Inferior parietal cortex (tissue), 1 donor: ENCODE measurements at regions not wholly inside any gene's neighbourhood (a gene's known extent, or its start where the extent isn't known, plus 50 kb on each side); places are given as distances from the start of the nearest gene placed in this dataset.
"Not testable (repeated sequence)": the region's sequence is repeated elsewhere in the genome, so short reads cannot be mapped to it uniquely, and the experiment has no call there.

Source experiments
- DNase-seq: peaks from one replicate; pipeline ENCODE4 v3.0.0-alpha.2; 2016; ENCODE audit errors: extremely low spot score

DNA sequence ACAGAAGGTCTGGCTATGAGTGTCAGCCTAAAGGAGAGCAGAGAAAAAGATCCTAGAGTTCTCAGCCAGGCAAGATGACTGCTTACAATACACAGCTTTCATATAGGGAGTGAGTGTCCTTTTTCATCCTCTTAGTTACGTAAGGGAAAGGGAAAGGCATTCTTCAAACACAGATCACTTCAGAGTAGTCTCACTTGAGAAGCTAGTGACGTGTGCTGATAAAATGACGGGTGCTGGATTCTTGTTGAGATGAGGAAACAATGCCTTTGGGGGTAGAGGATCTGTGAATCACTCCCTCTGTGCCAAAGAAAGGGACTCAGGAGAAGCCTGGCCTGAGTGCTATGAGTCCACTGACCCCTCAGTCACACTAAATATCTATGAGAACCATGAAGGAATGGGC lies 117.3 kb downstream of the QRSL1 start:
- DNase-seq, result no peak

DNA sequence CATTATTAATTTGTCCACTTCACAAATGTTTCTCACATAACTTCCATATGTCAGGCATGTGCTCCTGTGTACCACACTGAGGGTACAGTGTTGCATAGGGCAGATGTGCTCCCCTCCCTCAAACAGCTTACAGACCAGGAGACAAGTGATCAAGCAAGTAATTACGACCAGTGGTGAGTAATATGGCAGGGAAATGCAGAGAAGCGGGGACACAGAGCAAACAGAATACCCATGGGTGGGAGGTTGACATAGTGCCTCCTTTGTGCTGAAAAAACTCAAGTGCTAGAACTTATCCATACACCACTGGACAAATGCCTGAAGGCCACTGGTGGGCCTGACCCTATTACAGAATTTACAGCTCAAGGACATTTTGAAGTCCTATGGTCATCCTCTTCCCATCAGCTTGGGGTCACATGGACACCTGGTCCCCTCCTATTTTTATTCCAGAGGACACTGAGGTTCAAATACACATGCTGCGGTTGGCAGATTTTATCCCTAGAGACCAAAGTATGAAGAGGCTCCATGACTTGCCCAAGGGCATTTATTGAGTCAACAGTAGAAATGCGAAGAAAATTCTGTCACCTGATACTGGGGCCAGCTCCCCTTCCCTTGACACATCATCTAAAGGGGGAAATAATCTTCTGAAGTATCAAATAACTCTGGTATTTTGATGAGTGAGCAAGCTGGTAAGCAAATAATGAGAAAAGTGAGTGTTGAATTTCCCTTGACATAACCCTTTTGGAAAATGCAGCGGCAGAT lies 116.6 kb downstream of the QRSL1 start:
- no peak for DNase-seq

- DNase-seq, result no peak
Observed at GRCh38 chr6:106745197-106745770, 115.9 kb downstream of the QRSL1 start.

DNA sequence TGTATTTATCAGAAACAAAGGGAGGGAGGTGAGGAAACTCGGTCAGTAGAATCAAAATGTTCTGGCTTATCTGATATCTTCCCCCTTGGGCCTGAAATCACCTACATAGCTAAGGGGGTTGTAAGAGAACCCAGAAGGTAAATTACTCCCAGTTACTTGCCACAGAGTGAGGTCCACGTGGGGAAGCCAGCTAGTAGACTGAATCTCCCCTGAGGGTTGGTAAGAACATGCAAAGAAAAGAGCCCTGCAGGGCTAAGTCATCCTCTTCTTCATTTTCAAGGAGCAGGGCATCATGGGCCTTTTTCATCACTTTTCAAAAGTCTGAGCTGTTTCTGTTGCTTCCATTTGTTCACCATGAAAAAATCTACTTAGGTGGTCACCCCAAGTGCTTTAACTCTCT lies 115.4 kb downstream of the QRSL1 start:
- DNase-seq, result no peak

GRCh38 chr6:106744029-106744428 lies 114.7 kb downstream of the QRSL1 start:
- not testable (repeated sequence) for DNase-seq

DNA sequence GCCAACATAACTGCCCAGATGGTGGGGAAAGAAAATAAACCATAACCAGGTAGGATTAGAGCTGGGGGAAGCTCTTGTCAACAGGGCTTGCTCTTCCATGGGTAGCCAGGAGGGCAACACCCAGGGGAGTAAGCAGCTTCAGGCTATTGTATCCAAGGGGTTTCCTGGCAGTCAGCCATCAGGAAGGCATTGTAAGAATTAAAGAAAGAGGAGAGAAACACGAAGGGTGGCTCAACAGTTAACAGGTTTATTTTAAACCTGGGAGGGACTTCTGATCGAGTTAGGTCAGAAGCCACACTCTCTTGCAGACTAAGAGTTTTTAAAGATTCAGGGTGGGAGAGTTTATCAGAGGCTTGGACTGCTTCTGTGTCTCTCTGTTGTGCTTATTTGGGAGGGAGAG lies 114.2 kb downstream of the QRSL1 start:
- no peak for DNase-seq

GRCh38 chr6:106740287-106740686 lies 110.9 kb downstream of the QRSL1 start:
- DNase-seq, result no peak

DNA sequence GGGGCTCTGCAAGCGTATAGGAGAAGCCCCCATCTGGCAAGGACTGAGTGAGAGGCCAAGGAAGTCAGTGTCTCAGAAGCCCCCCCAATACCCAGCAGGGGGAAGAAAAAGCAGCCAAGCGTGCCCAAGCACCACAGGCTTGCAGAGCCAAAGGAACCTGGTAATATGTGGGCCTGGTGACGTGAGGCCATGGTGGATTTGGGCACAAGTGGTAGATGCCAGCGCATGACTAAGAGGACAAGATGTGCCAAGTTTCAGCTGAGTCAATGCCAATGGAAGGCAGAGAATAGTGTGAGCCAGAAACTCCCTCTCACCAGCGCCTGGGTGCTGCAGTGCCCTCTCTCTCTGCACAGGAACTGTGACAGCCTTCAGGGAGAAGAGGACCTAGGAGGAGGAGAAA lies 110.0 kb downstream of the QRSL1 start:
- peak; percentile 74 for DNase-seq

DNA sequence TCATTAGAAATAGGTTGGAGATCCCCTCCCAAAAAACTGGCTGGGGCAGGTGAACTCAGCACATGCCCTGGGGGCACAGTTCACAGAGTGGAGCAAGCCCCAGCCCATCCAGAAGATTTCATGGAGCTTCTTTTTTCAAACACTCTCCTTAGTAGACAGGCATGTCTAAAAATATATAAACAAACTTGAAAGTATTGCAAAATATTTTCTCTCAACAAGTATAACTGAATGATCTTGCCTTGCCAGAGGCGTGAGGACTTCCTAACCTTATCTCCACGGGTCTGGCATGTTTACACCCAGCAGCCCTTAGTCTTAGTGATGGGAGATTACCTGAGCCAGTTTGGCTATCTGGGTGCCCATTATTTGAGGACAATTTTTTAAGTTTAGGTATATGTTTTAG lies 107.1 kb downstream of the QRSL1 start:
- no peak for DNase-seq

GRCh38 chr6:106735828-106736227 lies 106.5 kb downstream of the QRSL1 start:
- no peak for DNase-seq

GRCh38 chr6:106735136-106735633 lies 105.8 kb downstream of the QRSL1 start:
- DNase-seq, result no peak

- no peak for DNase-seq
Observed at GRCh38 chr6:106733386-106733785, 104.0 kb downstream of the QRSL1 start.

DNA sequence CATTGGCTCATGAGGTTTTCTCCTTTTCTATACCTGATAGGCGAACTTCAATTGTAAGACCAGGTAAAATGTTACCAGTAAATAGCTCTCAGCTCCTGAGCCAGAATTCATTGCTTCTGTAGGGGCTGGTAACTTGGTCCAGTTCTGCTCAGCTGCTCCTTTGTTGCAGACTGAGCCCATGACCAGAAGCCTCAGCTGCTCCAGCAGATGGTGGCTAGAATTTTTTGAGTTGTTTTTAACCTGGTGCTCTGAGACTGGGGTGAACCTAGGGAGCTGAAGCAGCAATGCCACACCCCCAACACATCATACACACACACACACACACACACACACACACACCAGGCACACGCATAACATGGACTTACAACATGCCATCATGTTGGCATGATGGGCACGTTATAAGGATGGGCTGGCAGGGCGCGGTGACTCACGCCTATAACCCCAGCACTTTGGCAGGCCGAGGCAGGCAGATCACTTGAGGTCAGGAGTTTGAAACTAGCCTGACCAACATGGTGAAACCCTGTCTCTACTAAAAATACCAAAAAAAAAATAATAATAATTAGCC lies 103.1 kb downstream of the QRSL1 start:
- DNase-seq, result no peak

GRCh38 chr6:106731843-106732160 lies 102.4 kb downstream of the QRSL1 start:
- no peak for DNase-seq

GRCh38 chr6:106731144-106731842 lies 101.9 kb downstream of the QRSL1 start:
- no peak for DNase-seq

DNA sequence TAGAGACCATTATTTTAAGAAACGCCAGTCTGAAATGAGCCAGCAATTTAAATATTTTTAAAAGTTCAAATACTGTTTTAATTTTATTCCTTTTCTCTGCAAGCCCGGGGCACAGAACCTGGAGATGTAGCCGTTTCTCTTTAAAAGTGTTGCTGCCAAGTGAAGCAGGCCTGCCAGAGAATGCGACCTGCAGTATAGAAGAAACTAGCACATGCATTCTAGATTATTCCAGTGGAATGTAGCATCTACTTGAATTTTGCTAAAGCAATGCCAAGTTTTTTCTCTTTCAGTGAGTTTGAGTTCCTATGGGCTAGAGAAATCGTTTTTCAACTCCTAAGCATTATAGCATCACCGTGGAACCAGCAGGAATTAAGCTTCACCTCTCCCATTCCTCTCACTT lies 101.3 kb downstream of the QRSL1 start:
- no peak for DNase-seq

DNA sequence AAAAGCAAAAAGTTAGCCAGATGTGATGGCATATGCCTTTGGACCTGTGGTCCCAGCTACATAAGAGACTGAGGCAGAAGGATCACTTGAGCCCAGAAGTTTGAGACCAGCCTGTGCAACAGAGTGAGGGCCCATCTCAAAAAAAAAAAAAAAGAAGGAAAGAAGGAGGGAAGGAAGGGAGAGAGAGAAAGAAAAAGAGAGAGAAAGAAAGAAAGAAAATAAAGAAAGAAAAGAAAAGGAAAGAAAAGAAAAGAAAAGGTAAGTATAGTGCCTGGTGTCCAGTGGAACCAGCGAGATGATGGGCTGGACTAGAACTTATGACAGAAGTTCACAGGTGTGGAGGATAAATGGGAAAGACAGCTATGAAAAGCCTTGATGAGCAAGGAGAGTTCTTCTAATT lies 100.9 kb downstream of the QRSL1 start:
- DNase-seq, result no peak

DNA sequence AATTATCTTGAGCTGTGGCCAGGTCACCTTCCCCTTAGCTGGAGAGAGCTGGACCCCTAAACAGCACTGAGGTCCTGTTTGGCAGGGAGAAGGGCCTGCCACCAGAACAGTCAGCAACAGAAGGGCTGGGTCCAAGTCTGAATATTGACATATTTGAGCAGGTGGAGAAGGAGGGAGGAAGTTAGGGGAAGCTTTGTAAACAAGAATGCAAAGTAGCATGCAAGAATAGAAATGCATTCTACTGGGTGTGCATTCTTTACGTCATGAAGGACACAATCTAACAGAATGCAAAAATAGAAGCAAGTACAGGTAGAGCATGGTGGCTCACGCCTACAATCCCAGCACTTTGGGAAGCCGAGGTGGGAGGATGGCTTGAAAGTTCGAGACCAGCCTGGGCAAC lies 100.5 kb downstream of the QRSL1 start:
- DNase-seq, result no peak

GRCh38 chr6:106728296-106728870 lies 99.0 kb downstream of the QRSL1 start:
- no peak for DNase-seq

GRCh38 chr6:106727480-106728149 lies 98.2 kb downstream of the QRSL1 start:
- no peak for DNase-seq

DNA sequence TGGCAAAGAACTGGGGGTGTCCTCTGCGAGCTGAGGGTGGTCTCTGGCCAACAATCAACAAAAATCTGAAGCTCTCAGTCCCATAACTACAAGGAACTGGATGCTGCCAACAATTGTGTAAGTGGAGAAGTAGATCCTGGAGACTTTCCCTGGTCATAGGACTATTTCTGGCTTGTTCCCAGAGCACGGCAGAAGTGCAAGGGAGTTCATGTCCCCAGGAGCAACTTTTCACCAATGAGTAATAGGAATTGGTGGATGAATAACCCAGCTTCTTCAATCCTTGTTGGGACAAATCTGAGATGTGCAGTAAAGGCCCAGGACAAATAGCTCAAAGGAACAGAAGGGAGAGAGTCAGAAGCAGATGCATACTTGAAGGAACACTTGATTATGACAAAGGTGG lies 95.5 kb downstream of the QRSL1 start:
- no peak for DNase-seq

DNA sequence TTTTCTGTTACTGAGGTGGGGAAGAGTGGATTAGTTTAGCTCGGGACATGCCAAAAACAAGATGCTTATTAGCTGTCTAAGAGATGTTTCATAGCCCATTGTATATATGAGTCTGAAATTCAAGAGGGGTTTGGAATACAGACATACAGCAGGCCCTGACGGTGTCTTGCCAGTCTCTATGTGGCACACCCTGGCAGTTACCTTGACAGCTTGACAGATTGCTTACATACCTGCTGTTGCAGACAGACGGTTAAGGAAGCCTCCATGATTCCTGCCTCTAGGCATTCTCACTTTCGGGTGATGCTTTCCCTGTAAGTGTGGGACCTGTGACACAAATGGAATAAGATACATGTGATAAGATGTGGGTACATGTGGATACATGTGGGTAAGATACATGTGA lies 95.0 kb downstream of the QRSL1 start:
- DNase-seq, result no peak
